GM12878 (cell line): ENCODE measurements at regions not wholly inside any gene's neighbourhood (a gene's known extent, or its start where the extent isn't known, plus 50 kb on each side); places are given as distances from the start of the nearest gene placed in this dataset.

Experiments used
- CTCF ChIP-seq, 3 experiments: IDR thresholded peaks in 2 of 3; conservative IDR thresholded peaks in 1 of 3; 2 replicates each; pipeline ENCODE4 v1.5.1; 2011; ENCODE audit warnings: low read depth in 3 of 3, low read length in 3 of 3, mild to moderate bottlenecking in 3 of 3, control low read depth in 2 of 3, moderate library complexity in 2 of 3, inconsistent platforms in 1 of 3, mixed read lengths in 1 of 3; ENCODE audit not compliant: control insufficient read depth in 2 of 3, insufficient read depth in 1 of 3; ENCODE audit errors: extremely low read depth in 1 of 3
- POLR2AphosphoS5 ChIP-seq: IDR thresholded peaks from 2 replicates; pipeline ENCODE4 v1.6.1; 2011; ENCODE audit warnings: mild to moderate bottlenecking, low read length, inconsistent platforms
- SREBF2 ChIP-seq: IDR thresholded peaks from 2 replicates; pipeline ENCODE4 v1.6.1; 2012; ENCODE audit warnings: mild to moderate bottlenecking, low read length
- ZBTB33 ChIP-seq: fragments of 450-650 bp; IDR thresholded peaks from 2 replicates; pipeline ENCODE4 v1.6.1; 2017; ENCODE audit warnings: mild to moderate bottlenecking

- TF ChIP-seq POLR2AphosphoS5 (no peak), CTCF (IDR thresholded peaks at IDR 0.05 in 2 of 3, conservative IDR thresholded peaks at IDR 0.05 in 1 of 3; ENCODE audit: control insufficient read depth in 2 of 3, extremely low read depth in 1 of 3, insufficient read depth in 1 of 3, low read depth in 3 of 3, low read length in 3 of 3) (no peak), ZBTB33 (no peak), SREBF2 (no peak)
These were observed 201.7 kb upstream of the PDGFD start for GRCh38 chr11:104365676-104366075.
